DOHH2 (cell line): ENCODE measurements at regions not wholly inside any gene's neighbourhood (a gene's known extent, or its start where the extent isn't known, plus 50 kb on each side); places are given as distances from the start of the nearest gene placed in this dataset.

Experiments
- H3F3A ChIP-seq: fragments of 200-600 bp; sonication (generic), shearing (Covaris generic); 2 replicates; pipeline ENCODE4 v1.6.0; 2016; ENCODE audit warnings: antibody characterized with exemption, mild to moderate bottlenecking; ENCODE audit not compliant: control insufficient read depth, insufficient read depth
- H3K27ac ChIP-seq: fragments of 200-600 bp; sonication (generic); 2 replicates; pipeline ENCODE4 v1.5.1; 2014; ENCODE audit warnings: low read depth, mild to moderate bottlenecking, low read length, moderate library complexity
- H3K27me3 ChIP-seq: fragments of 200-600 bp; sonication (generic); 2 replicates; pipeline ENCODE4 v1.6.1; 2014; ENCODE audit warnings: mild to moderate bottlenecking, low read length, mixed read lengths; ENCODE audit not compliant: control insufficient read depth
- H3K36me3 ChIP-seq: fragments of 200-600 bp; sonication (generic); 2 replicates; pipeline ENCODE4 v1.6.1; 2014; ENCODE audit warnings: mild to moderate bottlenecking, low read length, moderate library complexity, mixed read lengths; ENCODE audit not compliant: control insufficient read depth
- H3K4me1 ChIP-seq: fragments of 200-600 bp; sonication (generic); 2 replicates; pipeline ENCODE4 v1.6.1; 2014; ENCODE audit warnings: mild to moderate bottlenecking, low read length, mixed read lengths; ENCODE audit not compliant: control insufficient read depth
- H3K4me2 ChIP-seq: fragments of 200-600 bp; sonication (generic); 2 replicates; pipeline ENCODE4 v1.6.0; 2014; ENCODE audit warnings: mild to moderate bottlenecking, low read length, moderate library complexity
- H3K4me3 ChIP-seq: fragments of 200-600 bp; sonication (generic); 2 replicates; pipeline ENCODE4 v1.5.1; 2014; ENCODE audit warnings: mild to moderate bottlenecking, low read length, mixed read lengths
- H3K79me2 ChIP-seq: fragments of 200-600 bp; sonication (generic); 2 replicates; pipeline ENCODE4 v1.6.1; 2014; ENCODE audit warnings: mild to moderate bottlenecking, low read length, mixed read lengths; ENCODE audit not compliant: control insufficient read depth
- H3K9me2 ChIP-seq: fragments of 200-600 bp; sonication (generic); replicated peaks from 2 replicates; pipeline ENCODE4 v1.6.1; 2014; ENCODE audit warnings: mild to moderate bottlenecking, low read length, mixed read lengths; ENCODE audit not compliant: control insufficient read depth
- H3K9me3 ChIP-seq: fragments of 200-600 bp; sonication (generic); 2 replicates; pipeline ENCODE4 v1.6.1; 2014; ENCODE audit warnings: antibody characterized with exemption, low read length, mixed read lengths; ENCODE audit not compliant: control insufficient read depth, insufficient read depth
- H4K20me1 ChIP-seq: fragments of 200-600 bp; sonication (generic); 2 replicates; pipeline ENCODE4 v1.6.0; 2014; ENCODE audit warnings: low read depth, mild to moderate bottlenecking, antibody characterized with exemption, low read length, moderate library complexity; ENCODE audit not compliant: control insufficient read depth, insufficient read depth
- CTCF ChIP-seq: fragments of 200-600 bp; sonication (generic); IDR thresholded peaks from one replicate; pipeline ENCODE4 v1.5.1; 2014; ENCODE audit warnings: antibody characterized with exemption, mild to moderate bottlenecking, low read depth, low read length; ENCODE audit not compliant: poor library complexity, severe bottlenecking
- EZH2phosphoT487 ChIP-seq: fragments of 200-600 bp; sonication (generic); IDR thresholded peaks from 2 replicates; pipeline ENCODE4 v1.6.1; 2017; ENCODE audit warnings: borderline replicate concordance, mild to moderate bottlenecking, antibody characterized with exemption, low read length, moderate library complexity, mixed read lengths

- Histone ChIP-seq H3K9me2 (no peaks in the 10 kb centered on the region), H3K4me2 (no peak overlapping the region), H3K79me2 (no peaks in the 10 kb centered on the region), H3K27me3 (no peaks in the 10 kb centered on the region), H3K9me3 (no peaks in the 10 kb centered on the region), H3K4me3 (no peak overlapping the region), H3K36me3 (no peaks in the 10 kb centered on the region), H3K4me1 (no peaks in the 10 kb centered on the region), H3K27ac (no peak overlapping the region), H3F3A (no peaks in the 10 kb centered on the region), H4K20me1 (no peaks in the 10 kb centered on the region)
- TF ChIP-seq EZH2phosphoT487 (no peak), CTCF (no peak)
These were observed 62.2 kb upstream of the ZNF462 start for GRCh38 chr9:106800701-106801270.

- Histone ChIP-seq H3K79me2 (no peaks in the 10 kb centered on the region), H3K9me3 (no peaks in the 10 kb centered on the region), H3K9me2 (no peaks in the 10 kb centered on the region), H3K36me3 (no peaks in the 10 kb centered on the region), H3F3A (no peaks in the 10 kb centered on the region), H3K4me3 (no peak overlapping the region), H3K27ac (no peak overlapping the region), H4K20me1 (no peaks in the 10 kb centered on the region), H3K4me1 (no peaks in the 10 kb centered on the region), H3K4me2 (no peak overlapping the region), H3K27me3 (no peaks in the 10 kb centered on the region)
- no peak for TF ChIP-seq CTCF
- no peak for TF ChIP-seq EZH2phosphoT487
These were observed 61.1 kb upstream of the ZNF462 start for GRCh38 chr9:106801816-106802215.
